Endothelial cell of umbilical vein (primary cell): ENCODE measurements at regions not wholly inside any gene's neighbourhood (a gene's known extent, or its start where the extent isn't known, plus 50 kb on each side); places are given as distances from the start of the nearest gene placed in this dataset.

Experiments
- BruUV-seq: library from RNA; stranded (reverse); fragments of 400-500 nt; replicated peaks from 2 replicates; lab custom pipeline; 2021; lab: Mats Ljungman, UMichigan
- CTCF ChIA-PET: fragments of 300-600, 350-600 bp; sonication (Branson Sonifier 250); formaldehyde crosslinking; loops from one replicate; lab custom pipeline; 2021; ENCODE audit warnings: antibody characterized with exemption, inconsistent platforms; lab: Charles Lee
- POLR2A ChIA-PET: fragments of 300-600, 350-600 bp; sonication (Branson Sonifier 250); formaldehyde crosslinking; loops from one replicate; lab custom pipeline; 2021; ENCODE audit warnings: antibody characterized with exemption, inconsistent platforms; lab: Charles Lee
- DNase-seq: peaks from one replicate; pipeline ENCODE4 v3.0.0-alpha.2; 2011; ENCODE audit warnings: low read depth, low spot score
- FAIRE-seq: peaks from 2 replicates; lab custom pipeline; 2011; peaks lifted over from hg19 to GRCh38; lab: Jason Lieb, UNC
- H2AFZ ChIP-seq: 2 replicates; pipeline ENCODE4 v1.6.0; 2012; ENCODE audit warnings: low read depth, low read length, control low read depth, inconsistent platforms
- H3K27ac ChIP-seq: 2 replicates; pipeline ENCODE4 v1.5.1; 2011; ENCODE audit warnings: low read depth, mild to moderate bottlenecking, control low read depth, low read length, moderate library complexity; ENCODE audit not compliant: insufficient read depth
- H3K27me3 ChIP-seq, 2 experiments: 2 replicates each; pipeline versions ENCODE4 v1.6.0 to v1.6.1; 2011; ENCODE audit warnings: low read length in 2 of 2, mixed read lengths in 1 of 2; ENCODE audit not compliant: control insufficient read depth in 2 of 2, insufficient read depth in 2 of 2
- H3K36me3 ChIP-seq, 2 experiments: 2 replicates in 1 of 2; 3 replicates in 1 of 2; pipeline ENCODE4 v1.5.1; 2011; ENCODE audit warnings: low read length in 2 of 2, mild to moderate bottlenecking in 1 of 2, moderate library complexity in 1 of 2; ENCODE audit not compliant: control insufficient read depth in 2 of 2, insufficient read depth in 2 of 2; ENCODE audit errors: extremely low read depth in 1 of 2
- H3K4me1 ChIP-seq: 3 replicates; pipeline ENCODE4 v1.5.1; 2011; ENCODE audit warnings: mild to moderate bottlenecking, low read length; ENCODE audit not compliant: control insufficient read depth, insufficient read depth; ENCODE audit errors: extremely low read depth
- H3K4me2 ChIP-seq: 2 replicates; pipeline ENCODE4 v1.6.1; 2011; ENCODE audit warnings: low read length, control low read depth, mixed read lengths; ENCODE audit not compliant: insufficient read depth
- H3K4me3 ChIP-seq, 3 experiments: fragments of 200-600 bp in 1 of 3; sonication (generic), shearing (Covaris generic) in 1 of 3; replicated peaks in 1 of 3; 2 replicates each; pipeline ENCODE4 v1.5.1; 2011 to 2016; ENCODE audit warnings: control low read depth in 3 of 3, low read length in 3 of 3, mild to moderate bottlenecking in 2 of 3, inconsistent platforms in 1 of 3, low read depth in 1 of 3, moderate library complexity in 1 of 3; ENCODE audit not compliant: insufficient read depth in 1 of 3
- H3K79me2 ChIP-seq: 2 replicates; pipeline ENCODE4 v1.6.0; 2012; ENCODE audit warnings: low read length, inconsistent platforms; ENCODE audit not compliant: control insufficient read depth, insufficient read depth
- H3K9ac ChIP-seq: replicated peaks from 2 replicates; pipeline ENCODE3; 2011; ENCODE audit warnings: low read length, control low read depth; ENCODE audit not compliant: insufficient read depth; ENCODE audit errors: extremely low read depth
- H3K9me1 ChIP-seq: replicated peaks from 3 replicates; pipeline ENCODE4 v1.6.0; 2011; ENCODE audit warnings: mild to moderate bottlenecking, low read length; ENCODE audit not compliant: control insufficient read depth, insufficient read depth; ENCODE audit errors: extremely low read depth
- H3K9me3 ChIP-seq: replicated peaks from 2 replicates; pipeline ENCODE4 v1.5.1; 2012; ENCODE audit warnings: low read length, inconsistent platforms; ENCODE audit not compliant: control insufficient read depth, insufficient read depth
- H4K20me1 ChIP-seq: replicated peaks from 2 replicates; pipeline ENCODE3; 2011; ENCODE audit warnings: mild to moderate bottlenecking, low read length; ENCODE audit not compliant: control insufficient read depth, insufficient read depth; ENCODE audit errors: extremely low read depth
- CTCF ChIP-seq, 2 donors: IDR thresholded peaks; 1 replicate in 1 of 2; 2 replicates in 1 of 2; pipeline ENCODE4 v1.5.1; 2011; ENCODE audit warnings: low read length in 2 of 2, mild to moderate bottlenecking in 2 of 2, moderate library complexity in 2 of 2, control low read depth in 1 of 2, inconsistent platforms in 1 of 2, low read depth in 1 of 2; ENCODE audit not compliant: insufficient read depth in 1 of 2; ENCODE audit errors: extremely low read depth in 1 of 2
- EZH2 ChIP-seq: IDR thresholded peaks from 2 replicates; pipeline ENCODE4 v1.6.1; 2012; ENCODE audit warnings: borderline replicate concordance, low read depth, mild to moderate bottlenecking, moderate library complexity, low read length, inconsistent platforms; ENCODE audit not compliant: severe bottlenecking
- FOS ChIP-seq: IDR thresholded peaks from 2 replicates; pipeline ENCODE4 v1.6.1; 2011; ENCODE audit warnings: mild to moderate bottlenecking, low read length, moderate library complexity, borderline replicate concordance; ENCODE audit not compliant: insufficient read depth
- GATA2 ChIP-seq: IDR thresholded peaks from 2 replicates; pipeline ENCODE4 v1.7.0; 2011; ENCODE audit warnings: low read depth, mild to moderate bottlenecking, moderate library complexity, mixed read lengths, low read length; ENCODE audit not compliant: insufficient read length, insufficient read depth
- JUN ChIP-seq: IDR thresholded peaks from 2 replicates; pipeline ENCODE4 v1.6.1; 2011; ENCODE audit warnings: borderline replicate concordance, low read depth; ENCODE audit not compliant: insufficient read length, insufficient read depth
- MAX ChIP-seq: IDR thresholded peaks from 2 replicates; pipeline ENCODE4 v1.6.1; 2011; ENCODE audit not compliant: insufficient read depth, insufficient read length
- MYC ChIP-seq: IDR thresholded peaks from one replicate; pipeline ENCODE4 v1.6.1; 2011; ENCODE audit warnings: mild to moderate bottlenecking, low read depth, low read length
- POLR2A ChIP-seq: IDR thresholded peaks from 2 replicates; pipeline ENCODE4 v1.6.1; 2012; ENCODE audit warnings: low read depth, mild to moderate bottlenecking, control low read depth, low read length
- POLR2AphosphoS5 ChIP-seq: IDR thresholded peaks from 2 replicates; pipeline ENCODE4 v1.6.1; 2012; ENCODE audit warnings: low read depth, mild to moderate bottlenecking, control low read depth, low read length, moderate library complexity; ENCODE audit not compliant: insufficient read depth
- dilution Hi-C: fragments of 300-500 bp; cut with MboI; formaldehyde crosslinking; loops from one replicate; pipeline ENCODE4 v1.15.0; 2019; ENCODE audit warnings: low sequenced_read_pairs; ENCODE audit not compliant: extremely low pct_ligation_motif_present
- intact Hi-C: fragments of 100-400 bp; cut with micrococcal nuclease; formaldehyde crosslinking; loops from one replicate; pipeline ENCODE4 v1.10.0; 2022

GRCh38 chr3:166201476-166201875 is 364.3 kb upstream of the BCHE start:
- Histone ChIP-seq H3K27ac (no peak overlapping the region), H3K27me3 (no peaks in the 10 kb centered on the region), H3K79me2 (no peaks in the 10 kb centered on the region), H3K4me1 (no peaks in the 10 kb centered on the region), H3K36me3 (no peaks in the 10 kb centered on the region), H3K4me2 (no peak overlapping the region), H3K9me3 (no peaks in the 10 kb centered on the region), H3K4me3 (no peak overlapping the region), H3K9me1 (no peaks in the 10 kb centered on the region), H4K20me1 (no peaks in the 10 kb centered on the region), H3K9ac (no peak overlapping the region), H2AFZ (no peak overlapping the region)
- FAIRE-seq (no peak), DNase-seq (no peak)
- CTCF ChIA-PET, result no interaction called here
- TF ChIP-seq JUN (no peak), MAX (no peak), GATA2 (no peak), FOS (no peak), POLR2A (no peak), CTCF (IDR thresholded peaks at IDR 0.05; ENCODE audit: extremely low read depth in 1 of 2, insufficient read depth in 1 of 2, low read depth in 1 of 2, low read length in 2 of 2) (no peak), MYC (no peak), POLR2AphosphoS5 (no peak), EZH2 (no peak)
- dilution Hi-C loops, result no loop called here
- no TSS peak for BruUV-seq
- POLR2A ChIA-PET, result no interaction called here
- intact Hi-C loops, result no loop called here
